Thyroid gland (tissue), 4 donors: ENCODE measurements at regions not wholly inside any gene's neighbourhood (a gene's known extent, or its start where the extent isn't known, plus 50 kb on each side); places are given as distances from the start of the nearest gene placed in this dataset.

Experiments
- CTCF ChIP-seq, 6 experiments: fragments of 200-600 bp in 3 of 6; fragments of 450-650 bp in 3 of 6; sonication (generic) in 3 of 6; IDR thresholded peaks; one replicate each; pipeline ENCODE4 v1.5.1; 2016 to 2019; ENCODE audit warnings: antibody characterized with exemption in 6 of 6, mild to moderate bottlenecking in 2 of 6, inconsistent platforms in 1 of 6, moderate library complexity in 1 of 6
- POLR2A ChIP-seq, 2 donors: fragments of 450-650 bp; IDR thresholded peaks; one replicate each; pipeline ENCODE4 v1.6.1; 2017; ENCODE audit warnings: antibody characterized with exemption in 2 of 2, mild to moderate bottlenecking in 2 of 2, moderate library complexity in 1 of 2

GRCh38 chr12:66959276-66959675, 280.4 kb upstream of the GRIP1 start:
- TF ChIP-seq CTCF (IDR thresholded peaks at IDR 0.05) (no peak), POLR2A (IDR thresholded peaks at IDR 0.05) (no peak)
